Effector memory CD8-positive, alpha-beta T cell (primary cell): ENCODE measurements at regions not wholly inside any gene's neighbourhood (a gene's known extent, or its start where the extent isn't known, plus 50 kb on each side); places are given as distances from the start of the nearest gene placed in this dataset.

Experiments
- ATAC-seq: fragments of 150-1000 bp; cut with Tn5 transposase; replicated peaks from 2 replicates; pipeline ENCODE4 v1.10.0; 2021; ENCODE audit warnings: mild to moderate bottlenecking, moderate library complexity
- DNase-seq, 3 experiments: peaks; one replicate each; pipeline ENCODE4 v3.0.0; 2021
- H3K27ac Mint-ChIP-seq, 2 donors: one replicate each; pipeline ENCODE4 v1.8.0; 2022; ENCODE audit warnings: mild to moderate bottlenecking in 2 of 2, mixed read lengths in 2 of 2, moderate library complexity in 2 of 2
- H3K27me3 Mint-ChIP-seq, 2 donors: one replicate each; pipeline ENCODE4 v1.8.0; 2022; ENCODE audit warnings: mixed read lengths in 2 of 2
- H3K36me3 Mint-ChIP-seq: one replicate; pipeline ENCODE4 v1.8.0; 2022; ENCODE audit warnings: mild to moderate bottlenecking, moderate library complexity, mixed read lengths; ENCODE audit not compliant: insufficient read depth
- H3K4me1 Mint-ChIP-seq, 2 donors: one replicate each; pipeline ENCODE4 v1.8.0; 2022; ENCODE audit warnings: low read depth in 2 of 2, mixed read lengths in 2 of 2
- H3K4me3 Mint-ChIP-seq, 2 donors: one replicate each; pipeline ENCODE4 v1.8.0; 2022; ENCODE audit warnings: mild to moderate bottlenecking in 2 of 2, mixed read lengths in 2 of 2, moderate library complexity in 2 of 2
- H3K9me3 Mint-ChIP-seq, 2 donors: one replicate each; pipeline ENCODE4 v1.8.0; 2022; ENCODE audit warnings: mixed read lengths in 2 of 2

GRCh38 chr2:215746887-215747615, 266.3 kb downstream of the MREG start:
- no peaks in the 10 kb centered on the region for H3K9me3 Mint-ChIP-seq
- peaks cover 22 to 24% of the 10 kb centered on the region in 2 donors for H3K27me3 Mint-ChIP-seq
- ATAC-seq = no peak
- DNase-seq = no peak
- no peak overlapping the region for H3K27ac Mint-ChIP-seq
- no peaks in the 10 kb centered on the region for H3K36me3 Mint-ChIP-seq
- H3K4me1 Mint-ChIP-seq = peaks cover 0 to 18% of the 10 kb centered on the region in 2 donors
- H3K4me3 Mint-ChIP-seq = no peak overlapping the region

DNA sequence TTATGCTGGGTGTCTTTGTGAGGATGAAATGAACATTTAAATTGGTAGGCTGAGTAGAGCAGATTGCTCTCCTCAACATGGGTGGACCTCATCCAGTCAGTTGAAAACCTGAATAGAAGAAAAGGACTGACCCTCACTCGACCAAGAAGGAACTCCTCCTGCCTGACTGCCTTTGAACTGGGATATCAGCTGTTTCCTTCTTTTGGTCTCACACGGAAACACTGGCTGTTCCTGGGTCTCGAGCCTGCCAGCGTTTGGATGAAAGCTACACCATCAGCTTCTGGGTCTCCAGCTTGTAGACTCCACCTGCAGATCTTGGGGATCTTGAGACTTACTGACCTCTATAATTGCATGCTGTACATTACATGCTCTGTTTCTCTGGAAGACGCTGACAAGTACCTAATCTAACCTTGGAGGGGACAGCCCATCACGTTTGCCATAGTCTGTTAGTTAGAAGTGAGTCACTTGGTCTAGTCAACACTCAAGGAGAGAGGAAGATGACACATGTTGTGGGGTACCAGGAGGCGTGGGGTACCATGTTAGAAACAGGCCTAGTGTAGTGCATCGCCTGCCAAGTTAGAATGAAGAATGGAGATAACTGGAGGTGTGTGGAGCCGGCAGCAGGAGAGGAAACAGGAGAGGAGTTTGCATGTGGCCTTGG, 267.0 kb downstream of the MREG start:
- Mint-ChIP-seq H3K9me3 (no peaks in the 10 kb centered on the region), H3K27ac (no peak overlapping the region), H3K27me3 (peaks cover 18 to 19% of the 10 kb centered on the region in 2 donors), H3K4me3 (no peak overlapping the region), H3K36me3 (no peaks in the 10 kb centered on the region), H3K4me1 (peaks cover 0 to 13% of the 10 kb centered on the region in 2 donors)
- ATAC-seq (no peak), DNase-seq (no peak)

GRCh38 chr2:215745331-215745730, 268.0 kb downstream of the MREG start:
- Mint-ChIP-seq H3K4me1 (peaks cover 0 to 3% of the 10 kb centered on the region in 2 donors), H3K27ac (no peak overlapping the region), H3K9me3 (no peaks in the 10 kb centered on the region), H3K4me3 (no peak overlapping the region), H3K27me3 (peaks cover 18 to 19% of the 10 kb centered on the region in 2 donors), H3K36me3 (no peaks in the 10 kb centered on the region)
- ATAC-seq (no peak), DNase-seq (no peak)

DNA sequence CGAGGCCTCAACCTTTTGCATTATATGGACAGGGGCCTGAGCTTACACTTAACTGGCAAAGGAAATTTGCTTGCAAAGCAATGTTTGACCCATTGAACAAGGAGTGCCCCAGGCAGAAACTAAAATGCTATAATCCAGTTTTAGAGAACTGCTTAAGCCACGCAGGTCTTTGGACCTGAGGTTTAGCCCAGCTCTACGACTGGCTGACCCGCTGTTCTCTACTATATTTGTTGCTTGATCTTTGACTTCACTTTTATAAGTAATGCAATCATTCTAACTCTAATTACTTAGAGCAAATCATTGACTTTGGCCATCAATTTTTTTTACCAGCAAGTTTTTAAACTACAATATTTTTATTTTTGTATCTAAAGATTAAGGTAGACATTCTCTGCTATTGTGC, 268.8 kb downstream of the MREG start:
- no peak overlapping the region for H3K4me3 Mint-ChIP-seq
- no peaks in the 10 kb centered on the region for H3K9me3 Mint-ChIP-seq
- no peak for ATAC-seq

DNA sequence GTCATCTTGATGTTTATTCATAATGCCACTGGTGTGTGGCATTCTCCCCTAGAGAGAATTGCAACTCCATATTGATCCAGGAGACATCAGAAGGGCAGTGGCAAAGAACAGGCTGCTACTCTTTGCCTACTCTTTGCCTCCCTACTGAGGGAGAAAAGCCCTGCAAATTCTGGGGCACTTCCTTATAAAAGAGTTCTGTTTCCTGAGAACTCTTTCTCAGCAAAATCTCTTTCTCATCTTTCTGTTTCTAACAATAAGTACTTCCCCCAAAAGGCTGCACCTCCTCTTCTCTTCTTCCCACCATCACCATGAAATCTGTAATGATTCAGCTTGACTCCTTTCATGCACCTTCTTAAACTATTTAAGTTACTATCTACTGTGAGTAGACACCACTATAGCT, 270.3 kb downstream of the MREG start:
- no peaks in the 10 kb centered on the region for H3K4me1 Mint-ChIP-seq
- H3K27ac Mint-ChIP-seq = no peak overlapping the region
- peaks cover 20 to 36% of the 10 kb centered on the region in 2 donors for H3K27me3 Mint-ChIP-seq
- no peak overlapping the region for H3K4me3 Mint-ChIP-seq
- no peaks in the 10 kb centered on the region for H3K36me3 Mint-ChIP-seq
- DNase-seq (no peak), ATAC-seq (no peak)
- no peaks in the 10 kb centered on the region for H3K9me3 Mint-ChIP-seq

More for the DNA sequence above, 268.8 kb downstream of the MREG start:
- Mint-ChIP-seq H3K27ac (no peak overlapping the region), H3K27me3 (peaks cover 18 to 25% of the 10 kb centered on the region in 2 donors), H3K4me1 (peaks cover 0 to under 1% of the 10 kb centered on the region in 2 donors), H3K36me3 (no peaks in the 10 kb centered on the region)
- no peak for DNase-seq

DNA sequence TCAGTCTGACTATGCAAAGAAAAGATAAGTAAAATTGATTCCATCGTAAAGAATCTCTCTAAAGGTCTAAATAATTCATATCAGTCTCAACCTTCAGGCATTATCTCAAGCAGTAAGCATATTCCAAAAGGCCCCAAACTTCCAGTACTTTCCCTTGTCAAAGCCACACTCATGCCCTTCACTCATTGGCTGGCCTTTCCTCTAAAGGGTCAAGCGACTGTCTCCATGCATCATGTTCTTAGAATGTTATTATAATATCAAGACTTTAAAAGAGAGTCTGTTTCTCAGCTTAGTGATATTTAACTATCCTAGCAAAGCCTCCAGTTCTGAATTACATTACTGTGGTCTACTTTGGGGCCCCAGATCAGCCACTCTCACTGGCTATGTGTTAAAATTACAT, 271.3 kb downstream of the MREG start:
- no peak for ATAC-seq
- Mint-ChIP-seq H3K4me1 (peaks cover 0 to 3% of the 10 kb centered on the region in 2 donors), H3K9me3 (no peaks in the 10 kb centered on the region), H3K36me3 (no peaks in the 10 kb centered on the region), H3K27me3 (peaks cover 25 to 45% of the 10 kb centered on the region in 2 donors), H3K4me3 (no peak overlapping the region), H3K27ac (no peak overlapping the region)
- no peak for DNase-seq

DNA sequence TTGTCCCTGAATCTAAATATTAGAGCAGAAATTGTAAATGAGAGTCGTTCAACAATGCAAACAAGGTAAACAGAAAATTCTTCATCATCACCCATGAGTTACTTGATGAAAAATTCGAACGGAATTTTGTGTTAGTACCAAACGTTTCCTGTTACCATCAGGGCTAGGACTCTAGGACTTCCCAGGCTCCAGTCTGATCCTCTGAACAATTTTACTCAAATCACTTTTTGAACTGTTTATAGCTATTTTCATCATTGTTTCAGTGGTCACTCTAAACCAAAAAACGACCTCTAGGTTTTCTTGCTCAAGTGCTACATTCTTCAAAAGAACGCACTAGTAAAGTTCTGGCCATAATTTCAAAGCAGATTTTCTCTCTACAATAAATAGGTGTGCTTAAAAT, 273.3 kb downstream of the MREG start:
- no peak for ATAC-seq
- H3K4me1 Mint-ChIP-seq = peaks cover 0 to 3% of the 10 kb centered on the region in 2 donors
- DNase-seq = no peak

DNA sequence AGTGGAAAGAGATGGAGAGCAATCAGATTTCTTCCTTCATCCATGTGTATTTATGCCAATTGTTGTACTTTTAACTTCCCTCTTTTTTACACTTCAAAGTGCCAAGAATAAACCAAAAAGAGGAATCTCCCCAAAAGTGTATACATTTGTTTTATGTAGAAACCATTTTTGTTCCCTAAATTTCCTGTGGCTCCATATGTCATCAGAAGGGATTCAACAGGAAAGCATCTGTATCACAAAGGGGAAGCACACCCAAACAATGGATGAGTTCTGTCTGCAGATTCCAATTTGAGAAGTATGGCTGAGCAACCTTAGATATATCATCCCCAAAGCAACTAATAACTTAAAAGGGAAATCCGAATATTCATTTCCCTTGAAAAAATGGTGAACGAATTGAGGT, 275.0 kb downstream of the MREG start:
- Mint-ChIP-seq H3K9me3 (no peaks in the 10 kb centered on the region), H3K27me3 (peaks cover 14 to 25% of the 10 kb centered on the region in 2 donors), H3K27ac (no peak overlapping the region), H3K4me1 (peaks cover 0 to 3% of the 10 kb centered on the region in 2 donors), H3K4me3 (no peak overlapping the region), H3K36me3 (peaks cover 2% of the 10 kb centered on the region)
- ATAC-seq (no peak), DNase-seq (no peak)

More for the DNA sequence above, 273.3 kb downstream of the MREG start:
- Mint-ChIP-seq H3K36me3 (peaks cover 2% of the 10 kb centered on the region), H3K27me3 (peaks cover 18 to 27% of the 10 kb centered on the region in 2 donors), H3K27ac (no peak overlapping the region), H3K9me3 (no peaks in the 10 kb centered on the region), H3K4me3 (no peak overlapping the region)

DNA sequence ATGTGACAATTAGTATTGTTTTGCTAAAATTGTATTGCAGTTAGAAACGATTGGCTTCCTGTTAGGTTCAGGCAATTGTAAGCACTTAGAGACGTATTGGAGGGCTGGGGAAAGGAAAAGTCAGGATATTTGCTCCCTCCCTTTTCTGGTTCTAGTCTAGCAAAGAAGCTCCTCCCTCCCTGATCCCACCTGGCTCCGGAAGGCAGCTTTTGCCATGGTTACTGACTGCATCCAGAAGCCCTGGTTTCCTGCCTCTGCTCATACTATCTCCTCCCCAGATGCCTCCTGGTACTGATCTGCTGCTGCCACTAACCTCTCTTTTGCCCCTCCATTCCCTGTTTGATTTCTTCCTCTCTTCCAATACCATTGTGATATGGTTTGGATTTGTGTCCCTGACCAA, 275.9 kb downstream of the MREG start:
- Mint-ChIP-seq H3K4me1 (peaks cover 0 to 3% of the 10 kb centered on the region in 2 donors), H3K36me3 (peaks cover 2% of the 10 kb centered on the region), H3K27me3 (peaks cover 14 to 25% of the 10 kb centered on the region in 2 donors), H3K4me3 (no peak overlapping the region), H3K27ac (no peak overlapping the region), H3K9me3 (no peaks in the 10 kb centered on the region)
- no peak for ATAC-seq
- DNase-seq = no peak

DNA sequence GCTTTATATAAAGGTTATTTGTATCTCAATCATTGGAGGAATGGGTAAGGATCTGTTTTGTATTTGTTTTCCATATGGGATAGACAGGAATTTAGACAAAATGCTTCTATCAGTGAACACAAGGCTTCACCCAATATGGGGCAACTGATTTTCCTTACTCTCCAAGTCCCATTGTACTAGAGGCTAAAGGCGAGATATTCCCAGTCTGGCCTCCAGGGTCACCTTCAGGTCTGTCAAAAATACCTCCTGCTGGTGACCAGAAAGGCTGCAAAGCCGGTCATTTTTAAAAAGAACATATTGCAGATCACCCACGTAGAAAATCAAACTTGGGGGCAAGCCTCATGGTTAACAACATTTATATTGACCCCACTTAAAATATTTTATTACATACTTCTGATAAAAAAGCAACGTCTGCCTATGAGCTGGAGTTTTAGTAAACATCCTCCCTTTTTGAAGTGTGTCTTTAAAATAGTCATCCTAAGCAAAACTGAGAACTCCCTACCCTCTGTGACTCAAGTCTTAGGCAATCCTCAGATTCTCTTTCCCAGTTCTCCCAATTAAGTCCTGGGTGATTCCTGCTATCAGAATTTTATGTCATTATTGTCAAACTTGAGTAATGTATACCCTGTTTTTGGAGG, 276.6 kb downstream of the MREG start:
- H3K27me3 Mint-ChIP-seq = peaks cover 14 to 25% of the 10 kb centered on the region in 2 donors
- DNase-seq = no peak
- H3K9me3 Mint-ChIP-seq = no peaks in the 10 kb centered on the region
- no peak for ATAC-seq
- H3K36me3 Mint-ChIP-seq = peaks cover 2% of the 10 kb centered on the region
- no peak overlapping the region for H3K27ac Mint-ChIP-seq
- H3K4me3 Mint-ChIP-seq = no peak overlapping the region
- peaks cover 0 to 3% of the 10 kb centered on the region in 2 donors for H3K4me1 Mint-ChIP-seq

DNA sequence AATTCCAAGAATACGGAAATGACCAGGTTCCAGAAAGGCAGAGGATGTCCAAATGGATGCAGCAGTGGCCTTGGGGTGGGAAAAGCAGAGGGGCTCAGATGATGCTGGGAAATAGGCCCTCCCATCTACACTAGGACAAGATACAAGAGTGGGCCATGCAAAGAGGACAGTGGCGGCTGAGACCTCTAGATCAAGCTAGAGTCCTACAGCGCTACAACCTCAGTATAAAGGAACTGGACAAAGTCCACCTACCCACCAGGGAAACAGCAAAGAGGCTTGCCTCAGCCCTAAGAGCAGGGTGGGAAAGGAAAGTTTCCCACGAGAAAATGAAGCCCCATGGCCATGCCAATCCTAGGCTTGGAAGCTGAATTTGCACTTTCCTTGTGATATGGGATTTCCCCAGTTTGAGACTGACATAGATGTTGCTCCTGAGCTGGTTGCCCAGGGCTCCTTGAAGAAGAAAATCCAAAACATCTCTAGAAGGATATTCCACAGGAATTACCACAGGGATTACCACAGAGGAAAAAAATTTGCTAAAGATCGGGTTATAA, 282.2 kb downstream of the MREG start:
- ATAC-seq (no peak), DNase-seq (no peak)
- Mint-ChIP-seq H3K27me3 (peaks cover 0 to 4% of the 10 kb centered on the region in 2 donors), H3K4me3 (no peak overlapping the region), H3K27ac (no peak overlapping the region), H3K36me3 (no peaks in the 10 kb centered on the region), H3K9me3 (no peaks in the 10 kb centered on the region), H3K4me1 (peaks cover 0 to 3% of the 10 kb centered on the region in 2 donors)

DNA sequence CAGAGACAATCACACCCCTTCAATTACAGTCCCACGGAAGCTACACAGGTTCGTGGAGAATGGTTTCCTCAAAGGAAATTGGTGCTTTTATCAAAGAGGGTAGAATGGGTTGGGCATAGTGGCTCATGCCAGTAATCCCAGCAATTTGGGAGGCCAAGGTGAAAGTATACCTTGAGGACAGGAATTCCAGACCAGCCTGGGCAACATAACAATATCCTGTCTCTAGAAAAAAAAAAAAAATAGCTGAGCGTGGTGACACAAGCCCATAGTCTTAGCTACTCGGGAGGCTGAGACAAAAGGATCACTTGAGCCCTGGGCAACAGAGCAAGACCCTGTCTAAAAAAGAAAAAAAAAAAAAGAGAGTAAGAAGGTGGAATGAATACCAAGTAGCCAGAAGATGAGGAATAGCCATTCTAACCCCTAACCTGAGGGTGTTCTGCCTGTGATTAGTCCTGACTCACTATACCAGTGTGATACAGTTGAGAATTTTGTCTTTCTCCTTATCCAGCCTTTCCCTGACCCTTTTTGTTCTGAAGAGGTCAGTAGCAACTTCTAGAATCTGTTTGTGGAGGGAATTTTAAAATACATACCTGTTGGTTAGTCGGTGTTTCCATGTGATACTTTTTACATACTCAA, 283.2 kb downstream of the MREG start:
- Mint-ChIP-seq H3K4me3 (no peak overlapping the region), H3K4me1 (peaks cover 0 to 3% of the 10 kb centered on the region in 2 donors), H3K9me3 (no peaks in the 10 kb centered on the region), H3K36me3 (no peaks in the 10 kb centered on the region), H3K27me3 (peaks cover 3 to 4% of the 10 kb centered on the region in 2 donors), H3K27ac (no peak overlapping the region)
- no peak for ATAC-seq
- no peak for DNase-seq

GRCh38 chr2:215728504-215729065, 284.8 kb downstream of the MREG start:
- ATAC-seq = no peak
- no peak for DNase-seq
- Mint-ChIP-seq H3K36me3 (no peaks in the 10 kb centered on the region), H3K27ac (no peak overlapping the region), H3K9me3 (no peaks in the 10 kb centered on the region), H3K4me1 (peaks cover 0 to 3% of the 10 kb centered on the region in 2 donors), H3K27me3 (peaks cover 4 to 10% of the 10 kb centered on the region in 2 donors), H3K4me3 (no peak overlapping the region)
